ENCODE measurements at regions not wholly inside any gene's neighbourhood (a gene's known extent, or its start where the extent isn't known, plus 50 kb on each side); places are given as distances from the start of the nearest gene placed in this dataset.

- TF ChIP-seq CTCF (IDR thresholded peaks at IDR 0.05; ENCODE audit: low read depth, low read length), result no peak
- DNase-seq (ENCODE audit: extremely low read depth, low read depth), result no peak
These were observed 239.6 kb upstream of the SAMSN1 start for GRCh38 chr21:14785679-14786078.

- TF ChIP-seq CTCF (IDR thresholded peaks at IDR 0.05; ENCODE audit: low read depth, low read length), result peak; percentile 20
- DNase-seq (ENCODE audit: extremely low read depth, low read depth), result no peak
These were observed 227.7 kb upstream of the SAMSN1 start for GRCh38 chr21:14773777-14774345.

GRCh38 chr21:14771593-14771992 lies 225.5 kb upstream of the SAMSN1 start:
- no peak for TF ChIP-seq CTCF (IDR thresholded peaks at IDR 0.05; ENCODE audit: low read depth, low read length)
- DNase-seq (ENCODE audit: extremely low read depth, low read depth), result no peak

GRCh38 chr21:14768042-14768441 lies 221.9 kb upstream of the SAMSN1 start:
- no peak for TF ChIP-seq CTCF (IDR thresholded peaks at IDR 0.05; ENCODE audit: low read depth, low read length)
- DNase-seq (ENCODE audit: extremely low read depth, low read depth), result no peak

- TF ChIP-seq CTCF (IDR thresholded peaks at IDR 0.05; ENCODE audit: low read depth, low read length), result no peak
- no peak for DNase-seq (ENCODE audit: extremely low read depth, low read depth)
These were observed 221.2 kb upstream of the SAMSN1 start for GRCh38 chr21:14767192-14767852.

- DNase-seq (ENCODE audit: extremely low read depth, low read depth), result no peak
- no peak for TF ChIP-seq CTCF (IDR thresholded peaks at IDR 0.05; ENCODE audit: low read depth, low read length)
These were observed 220.1 kb upstream of the SAMSN1 start for GRCh38 chr21:14766241-14766640.

- no peak for TF ChIP-seq CTCF (IDR thresholded peaks at IDR 0.05; ENCODE audit: low read depth, low read length)
- no peak for DNase-seq (ENCODE audit: extremely low read depth, low read depth)
These were observed 217.6 kb upstream of the SAMSN1 start for GRCh38 chr21:14763695-14764064.

Data from AG09319 (cell line).